ENCODE measurements at regions not wholly inside any gene's neighbourhood (a gene's known extent, or its start where the extent isn't known, plus 50 kb on each side); places are given as distances from the start of the nearest gene placed in this dataset.
A peak's percentile ranks its signal among the peaks of the same experiment; 100 is the strongest.

GRCh38 chr20:57087102-57087501, 179.3 kb downstream of the BMP7 start:
- ATAC-seq = no peak
- no peak overlapping the region for H3K4me2 ChIP-seq (ENCODE audit: low read length)

DNA sequence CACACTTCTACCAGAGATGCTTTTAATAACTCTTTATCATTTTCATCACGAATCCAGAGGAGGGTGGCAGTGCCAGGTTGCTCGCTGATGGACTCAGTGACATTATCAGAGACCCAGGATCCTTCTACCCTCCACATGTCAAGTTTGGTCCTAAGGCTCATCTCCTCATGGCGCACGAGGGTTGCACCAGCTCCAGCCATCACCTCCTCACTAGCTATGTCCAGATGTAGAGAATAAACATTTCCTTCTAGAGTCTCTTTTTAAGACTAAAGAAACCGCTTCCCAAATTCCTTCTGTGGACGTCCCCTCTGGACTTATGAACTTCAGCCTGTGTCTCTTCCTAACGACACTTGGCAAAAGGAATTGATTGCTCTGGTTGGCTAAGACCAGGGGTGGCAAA, 178.7 kb downstream of the BMP7 start:
- no peak overlapping the region for H2AFZ ChIP-seq (ENCODE audit: low read length)

More at GRCh38 chr20:57087102-57087501, 179.3 kb downstream of the BMP7 start:
- no peak overlapping the region for H3K27ac ChIP-seq (ENCODE audit: low read length)
- intact Hi-C loops (cut with micrococcal nuclease) = no loop called here
- peak; percentile 43 for DNase-seq
- ChIA-PET CTCF (interaction anchor here (0.9 kb wide), 1 partner anchor 245 kb away, joined by 3 read pairs; no protein-coding TSS in a partner anchor), POLR2A (ENCODE audit: unreplicated experiment) (no interaction called here)
- no peak overlapping the region for H2AFZ ChIP-seq (ENCODE audit: low read length)
- no peaks in the 10 kb centered on the region for H3K9me3 ChIP-seq (ENCODE audit: low read length)
- no peak overlapping the region for H3K9ac ChIP-seq (ENCODE audit: low read length)
- H3F3A ChIP-seq (ENCODE audit: low read length, unreplicated experiment) = no peaks in the 10 kb centered on the region
- no TSS peak for BruUV-seq (replicated peaks)
- TF ChIP-seq EZH2phosphoT487 (IDR thresholded peaks at IDR 0.05; ENCODE audit: borderline replicate concordance, low read length) (no peak), CTCF (conservative IDR thresholded peaks at IDR 0.05; ENCODE audit: low read depth, low read length) (peak; percentile 34; the same call in 1 of the 2 replicates)
- H3K36me3 ChIP-seq (ENCODE audit: low read depth, low read length) = no peaks in the 10 kb centered on the region
- no peaks in the 10 kb centered on the region for H3K79me2 ChIP-seq (ENCODE audit: low read length)
- no peaks in the 10 kb centered on the region for H4K20me1 ChIP-seq (ENCODE audit: low read length)
- no peaks in the 10 kb centered on the region for H3K4me1 ChIP-seq (ENCODE audit: insufficient read depth, low read length)
- no peak overlapping the region for H3K4me3 ChIP-seq (ENCODE audit: low read length)
- H3K9me2 ChIP-seq (replicated peaks; ENCODE audit: low read length) = no peaks in the 10 kb centered on the region
- peaks cover 17% of the 10 kb centered on the region for H3K27me3 ChIP-seq (ENCODE audit: low read length)

DNA sequence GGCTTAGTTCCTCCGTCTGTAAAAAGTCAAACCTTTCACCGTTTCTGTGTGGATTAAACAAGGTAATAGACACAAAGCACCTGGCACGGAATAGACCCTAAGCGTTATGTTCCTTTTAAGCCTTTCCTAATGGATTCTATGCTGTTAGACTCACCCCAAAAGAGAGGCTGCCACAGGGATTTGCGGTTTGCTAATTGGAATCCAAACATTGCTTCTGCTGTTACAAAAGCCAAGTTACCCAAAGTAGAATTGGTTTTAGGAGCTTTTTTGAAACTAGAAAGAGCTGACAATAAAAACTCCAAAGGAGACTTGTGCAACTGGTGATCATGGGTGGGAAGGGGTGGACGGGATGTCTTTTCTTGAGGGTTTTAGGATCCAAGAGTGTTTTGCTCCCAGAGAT, 178.0 kb downstream of the BMP7 start:
- Histone ChIP-seq H4K20me1 (ENCODE audit: low read length) (no peaks in the 10 kb centered on the region), H3K9ac (ENCODE audit: low read length) (no peak overlapping the region), H3K79me2 (ENCODE audit: low read length) (no peaks in the 10 kb centered on the region), H2AFZ (ENCODE audit: low read length) (no peak overlapping the region), H3K9me3 (ENCODE audit: low read length) (no peaks in the 10 kb centered on the region), H3K27me3 (ENCODE audit: low read length) (peaks cover 17% of the 10 kb centered on the region), H3K4me1 (ENCODE audit: insufficient read depth, low read length) (no peaks in the 10 kb centered on the region), H3F3A (ENCODE audit: low read length, unreplicated experiment) (no peaks in the 10 kb centered on the region), H3K9me2 (replicated peaks; ENCODE audit: low read length) (no peaks in the 10 kb centered on the region), H3K4me3 (ENCODE audit: low read length) (no peak overlapping the region), H3K27ac (ENCODE audit: low read length) (no peak overlapping the region), H3K36me3 (ENCODE audit: low read depth, low read length) (no peaks in the 10 kb centered on the region), H3K4me2 (ENCODE audit: low read length) (no peak overlapping the region)
- CTCF ChIA-PET = no interaction called here
- POLR2A ChIA-PET (ENCODE audit: unreplicated experiment) = no interaction called here
- intact Hi-C loops (cut with micrococcal nuclease) = no loop called here
- no peak for TF ChIP-seq CTCF (conservative IDR thresholded peaks at IDR 0.05; ENCODE audit: low read depth, low read length)
- BruUV-seq (replicated peaks) = no TSS peak
- DNase-seq = no peak
- no peak for ATAC-seq

More for the DNA sequence above, 178.7 kb downstream of the BMP7 start:
- H3K4me2 ChIP-seq (ENCODE audit: low read length) = no peak overlapping the region
- H3K79me2 ChIP-seq (ENCODE audit: low read length) = no peaks in the 10 kb centered on the region
- no peaks in the 10 kb centered on the region for H4K20me1 ChIP-seq (ENCODE audit: low read length)
- H3F3A ChIP-seq (ENCODE audit: low read length, unreplicated experiment) = no peaks in the 10 kb centered on the region
- no TSS peak for BruUV-seq (replicated peaks)
- intact Hi-C loops (cut with micrococcal nuclease) = no loop called here
- CTCF ChIA-PET = interaction anchor here (0.9 kb wide), 1 partner anchor 245 kb away, joined by 3 read pairs; no protein-coding TSS in a partner anchor
- no peak overlapping the region for H3K4me3 ChIP-seq (ENCODE audit: low read length)
- no peak overlapping the region for H3K27ac ChIP-seq (ENCODE audit: low read length)
- ATAC-seq (no peak), DNase-seq (no peak)
- no peaks in the 10 kb centered on the region for H3K36me3 ChIP-seq (ENCODE audit: low read depth, low read length)
- H3K27me3 ChIP-seq (ENCODE audit: low read length) = peaks cover 17% of the 10 kb centered on the region
- H3K9ac ChIP-seq (ENCODE audit: low read length) = no peak overlapping the region
- no peaks in the 10 kb centered on the region for H3K9me2 ChIP-seq (replicated peaks; ENCODE audit: low read length)
- H3K9me3 ChIP-seq (ENCODE audit: low read length) = no peaks in the 10 kb centered on the region
- POLR2A ChIA-PET (ENCODE audit: unreplicated experiment) = no interaction called here
- no peak for TF ChIP-seq EZH2 (IDR thresholded peaks at IDR 0.05; ENCODE audit: low read length, unreplicated experiment)
- no peak for TF ChIP-seq CTCF (conservative IDR thresholded peaks at IDR 0.05; ENCODE audit: low read depth, low read length)
- no peak for TF ChIP-seq EZH2phosphoT487 (IDR thresholded peaks at IDR 0.05; ENCODE audit: borderline replicate concordance, low read length)
- H3K4me1 ChIP-seq (ENCODE audit: insufficient read depth, low read length) = no peaks in the 10 kb centered on the region

Measured in PC-3 (cell line).